GM12873 (cell line): ENCODE measurements at regions not wholly inside any gene's neighbourhood (a gene's known extent, or its start where the extent isn't known, plus 50 kb on each side); places are given as distances from the start of the nearest gene placed in this dataset.

ENCODE experiments used
- CTCF ChIP-seq: IDR thresholded peaks from 2 replicates; pipeline ENCODE4 v1.5.1; 2012; ENCODE audit warnings: low read depth, mild to moderate bottlenecking, moderate library complexity, low read length, control low read depth; ENCODE audit not compliant: insufficient read depth; ENCODE audit errors: missing control alignments

DNA sequence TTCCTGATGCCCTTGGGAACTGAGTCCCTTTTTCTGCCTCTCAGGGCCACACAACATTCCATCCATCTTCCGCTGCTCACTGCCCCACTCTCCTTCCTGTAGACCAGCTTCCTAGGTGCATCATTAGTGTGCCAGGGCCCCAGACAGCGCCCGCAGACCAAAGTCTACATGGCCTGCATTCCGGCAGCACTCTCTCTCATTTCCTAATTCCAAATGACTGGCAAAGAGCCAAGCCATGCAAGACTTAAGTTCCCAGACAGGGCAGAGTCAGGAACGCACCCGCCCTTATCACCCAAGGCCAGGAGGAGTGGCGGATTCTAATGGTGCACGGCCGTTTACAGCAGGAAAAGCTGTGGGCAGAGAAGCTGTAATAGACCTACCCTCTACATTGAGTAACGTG is 159.8 kb upstream of the ARID1B start:
- TF ChIP-seq CTCF, result no peak

DNA sequence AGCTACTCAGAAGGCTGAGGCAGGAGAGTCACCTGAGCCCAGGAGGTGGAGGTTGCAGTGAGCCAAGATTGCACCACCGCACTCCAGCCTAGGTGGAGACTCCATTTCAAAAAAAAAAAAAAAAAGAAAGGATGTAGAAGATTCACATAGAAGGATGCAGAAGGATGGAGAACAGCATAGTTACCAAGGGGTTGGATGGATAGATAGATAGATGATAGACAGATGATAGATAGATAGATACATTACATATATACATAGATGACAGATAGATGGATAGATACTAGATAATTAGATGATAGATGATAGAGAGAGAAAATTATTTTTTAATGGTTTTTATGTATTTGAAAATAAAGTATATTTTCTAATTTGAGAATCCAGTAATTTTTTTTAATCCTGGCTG is 160.7 kb upstream of the ARID1B start:
- no peak for TF ChIP-seq CTCF

- TF ChIP-seq CTCF, result no peak
These were observed 163.2 kb upstream of the ARID1B start for GRCh38 chr6:156613996-156614395.

- no peak for TF ChIP-seq CTCF
These were observed 164.8 kb upstream of the ARID1B start for GRCh38 chr6:156612361-156612760.

DNA sequence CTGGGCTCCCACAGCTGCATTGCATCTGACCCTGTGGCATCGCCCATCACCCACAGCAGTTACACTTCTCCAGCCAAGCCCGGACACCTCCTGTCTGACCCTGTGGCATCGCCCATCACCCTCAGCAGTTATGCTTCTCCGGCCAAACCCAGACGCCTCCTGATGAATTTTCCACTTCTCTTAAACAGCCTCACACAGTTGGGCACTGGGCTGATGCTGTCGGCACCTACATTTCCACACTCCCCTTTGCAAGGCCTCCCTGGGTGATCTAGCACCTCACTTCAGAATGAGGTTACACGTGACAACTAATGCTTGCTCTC is 175.2 kb upstream of the ARID1B start:
- no peak for TF ChIP-seq CTCF

DNA sequence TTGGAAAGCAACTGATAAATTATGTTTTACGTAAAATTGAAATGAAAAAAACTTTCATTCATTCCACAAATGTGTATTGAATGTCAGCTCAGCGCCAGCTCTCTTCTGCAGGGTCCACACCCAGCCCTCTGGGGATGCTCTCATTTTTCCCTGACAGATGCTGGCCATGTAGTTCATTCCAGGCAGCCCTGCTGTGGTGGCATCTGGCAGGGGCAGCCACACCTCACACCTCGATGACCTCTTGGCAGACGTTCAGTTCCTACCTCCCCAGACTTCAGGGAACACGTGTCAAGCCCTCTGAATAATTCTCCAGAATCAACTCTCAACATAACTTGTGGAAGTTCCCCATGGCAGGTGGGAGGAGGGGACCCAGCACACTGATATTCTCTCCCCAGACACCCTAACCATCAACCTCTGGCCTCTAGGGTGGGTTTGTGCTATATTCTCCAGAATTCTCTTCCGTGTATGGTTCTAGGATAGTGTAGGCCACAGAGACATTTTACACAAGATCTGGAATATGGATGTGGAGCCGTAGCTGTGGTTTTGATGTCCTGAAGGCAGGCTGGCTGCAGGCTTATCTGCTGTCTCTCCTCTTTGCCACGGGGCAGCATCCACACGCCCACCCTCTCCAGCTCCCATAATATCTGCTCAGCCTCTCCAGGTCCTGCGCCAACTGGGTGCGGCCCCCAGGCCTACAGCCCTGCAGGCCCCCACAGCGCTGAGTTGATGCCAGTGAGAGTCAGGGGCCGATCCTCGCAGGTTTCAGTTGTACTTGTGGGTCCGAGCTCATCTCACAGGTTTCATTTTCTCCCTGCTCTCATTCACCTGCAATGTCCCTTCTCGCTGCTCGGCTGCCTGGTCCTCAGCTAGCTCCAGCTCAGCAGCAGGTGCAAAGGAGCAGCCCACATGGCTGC is 175.8 kb upstream of the ARID1B start:
- no peak for TF ChIP-seq CTCF

GRCh38 chr6:156600678-156601077 is 176.5 kb upstream of the ARID1B start:
- TF ChIP-seq CTCF, result no peak
